GM18868 (cell line): ENCODE measurements at regions not wholly inside any gene's neighbourhood (a gene's known extent, or its start where the extent isn't known, plus 50 kb on each side); places are given as distances from the start of the nearest gene placed in this dataset.
"Not testable (repeated sequence)": the region's sequence is repeated elsewhere in the genome, so short reads cannot be mapped to it uniquely, and the experiment has no call there.

Source experiments
- ATAC-seq: cut with Tn5 transposase; IDR thresholded peaks from one replicate; pipeline ENCODE4 v1.9.1; 2021; ENCODE audit warnings: mild to moderate bottlenecking, moderate library complexity; ENCODE audit not compliant: unreplicated experiment

GRCh38 chr6:141884850-141885249 is 247.9 kb upstream of the GJE1 start:
- ATAC-seq = no peak

GRCh38 chr6:141878686-141879085 is 254.0 kb upstream of the GJE1 start:
- ATAC-seq = no peak

GRCh38 chr6:141877275-141877983 is 255.3 kb upstream of the GJE1 start:
- no peak for ATAC-seq

- ATAC-seq = no peak
Observed at GRCh38 chr6:141874930-141875602, 257.7 kb upstream of the GJE1 start.

- ATAC-seq = not testable (repeated sequence)
Observed at GRCh38 chr6:141869509-141869908, 263.2 kb upstream of the GJE1 start.

GRCh38 chr6:141867767-141868166 is 265.0 kb upstream of the GJE1 start:
- ATAC-seq = no peak

GRCh38 chr6:141866731-141867497 is 265.8 kb upstream of the GJE1 start:
- no peak for ATAC-seq

GRCh38 chr6:141851063-141851462 is 281.7 kb upstream of the GJE1 start:
- no peak for ATAC-seq

GRCh38 chr6:141848029-141848890 is 284.5 kb upstream of the GJE1 start:
- ATAC-seq = no peak

GRCh38 chr6:141846639-141847038 is 286.1 kb upstream of the GJE1 start:
- ATAC-seq = no peak

GRCh38 chr6:141843178-141843834 is 289.4 kb upstream of the GJE1 start:
- no peak for ATAC-seq

GRCh38 chr6:141833001-141833655 is 299.6 kb upstream of the GJE1 start:
- no peak for ATAC-seq

GRCh38 chr6:141830530-141830929 is 302.2 kb upstream of the GJE1 start:
- ATAC-seq = no peak

- no peak for ATAC-seq
Observed at GRCh38 chr6:141829566-141830360, 303.0 kb upstream of the GJE1 start.

GRCh38 chr6:141824350-141824749 is 308.4 kb upstream of the GJE1 start:
- ATAC-seq = no peak

GRCh38 chr6:141815039-141815438 is 317.7 kb upstream of the GJE1 start:
- not testable (repeated sequence) for ATAC-seq

- no peak for ATAC-seq
Observed at GRCh38 chr6:141809901-141810300, 322.8 kb upstream of the GJE1 start.

GRCh38 chr6:141808662-141809061 is 324.1 kb upstream of the GJE1 start:
- no peak for ATAC-seq

GRCh38 chr6:141800973-141801372 is 331.8 kb upstream of the GJE1 start:
- not testable (repeated sequence) for ATAC-seq
